ENCODE measurements at regions not wholly inside any gene's neighbourhood (a gene's known extent, or its start where the extent isn't known, plus 50 kb on each side); places are given as distances from the start of the nearest gene placed in this dataset.

- Histone ChIP-seq H4K20me1 (ENCODE audit: control insufficient read depth, insufficient read depth, low read depth, low read length) (no peaks in the 10 kb centered on the region), H3K27ac (ENCODE audit: low read depth, low read length) (no peak overlapping the region), H3K79me2 (ENCODE audit: control insufficient read depth, low read length) (no peaks in the 10 kb centered on the region), H3K9me3 (ENCODE audit: control insufficient read depth, insufficient read depth, low read length) (no peaks in the 10 kb centered on the region), H3F3A (ENCODE audit: control insufficient read depth, insufficient read depth) (no peaks in the 10 kb centered on the region), H3K4me2 (ENCODE audit: low read length) (no peak overlapping the region), H3K36me3 (ENCODE audit: control insufficient read depth, low read length) (no peaks in the 10 kb centered on the region), H3K27me3 (ENCODE audit: control insufficient read depth, low read length) (no peaks in the 10 kb centered on the region), H3K4me3 (ENCODE audit: low read length) (no peak overlapping the region), H3K9me2 (replicated peaks; ENCODE audit: control insufficient read depth, low read length) (no peaks in the 10 kb centered on the region), H3K4me1 (ENCODE audit: control insufficient read depth, low read length) (no peaks in the 10 kb centered on the region)
- TF ChIP-seq EZH2phosphoT487 (IDR thresholded peaks at IDR 0.05; ENCODE audit: borderline replicate concordance, low read length) (no peak), CTCF (IDR thresholded peaks at IDR 0.05; ENCODE audit: low read depth, low read length, poor library complexity, severe bottlenecking) (no peak)
Measured at GRCh38 chr16:59991171-59991570, 1257.1 kb upstream of the GOT2 start.

GRCh38 chr16:59988591-59988990 is 1254.5 kb upstream of the GOT2 start:
- no peak overlapping the region for H3K4me3 ChIP-seq (ENCODE audit: low read length)
- no peak overlapping the region for H3K4me2 ChIP-seq (ENCODE audit: low read length)
- no peaks in the 10 kb centered on the region for H3K27me3 ChIP-seq (ENCODE audit: control insufficient read depth, low read length)
- no peaks in the 10 kb centered on the region for H3F3A ChIP-seq (ENCODE audit: control insufficient read depth, insufficient read depth)
- no peak overlapping the region for H3K27ac ChIP-seq (ENCODE audit: low read depth, low read length)
- TF ChIP-seq EZH2phosphoT487 (IDR thresholded peaks at IDR 0.05; ENCODE audit: borderline replicate concordance, low read length) (no peak), CTCF (IDR thresholded peaks at IDR 0.05; ENCODE audit: low read depth, low read length, poor library complexity, severe bottlenecking) (no peak)
- H3K4me1 ChIP-seq (ENCODE audit: control insufficient read depth, low read length) = no peaks in the 10 kb centered on the region
- no peaks in the 10 kb centered on the region for H3K79me2 ChIP-seq (ENCODE audit: control insufficient read depth, low read length)
- no peaks in the 10 kb centered on the region for H3K9me3 ChIP-seq (ENCODE audit: control insufficient read depth, insufficient read depth, low read length)
- no peaks in the 10 kb centered on the region for H3K9me2 ChIP-seq (replicated peaks; ENCODE audit: control insufficient read depth, low read length)
- H3K36me3 ChIP-seq (ENCODE audit: control insufficient read depth, low read length) = no peaks in the 10 kb centered on the region
- H4K20me1 ChIP-seq (ENCODE audit: control insufficient read depth, insufficient read depth, low read depth, low read length) = no peaks in the 10 kb centered on the region

- H3K9me3 ChIP-seq (ENCODE audit: control insufficient read depth, insufficient read depth, low read length) = no peaks in the 10 kb centered on the region
- H3K27ac ChIP-seq (ENCODE audit: low read depth, low read length) = no peak overlapping the region
- H3K4me2 ChIP-seq (ENCODE audit: low read length) = no peak overlapping the region
- H3F3A ChIP-seq (ENCODE audit: control insufficient read depth, insufficient read depth) = no peaks in the 10 kb centered on the region
- no peaks in the 10 kb centered on the region for H4K20me1 ChIP-seq (ENCODE audit: control insufficient read depth, insufficient read depth, low read depth, low read length)
- TF ChIP-seq EZH2phosphoT487 (IDR thresholded peaks at IDR 0.05; ENCODE audit: borderline replicate concordance, low read length) = no peak
- no peak for TF ChIP-seq CTCF (IDR thresholded peaks at IDR 0.05; ENCODE audit: low read depth, low read length, poor library complexity, severe bottlenecking)
- no peak overlapping the region for H3K4me3 ChIP-seq (ENCODE audit: low read length)
- no peaks in the 10 kb centered on the region for H3K4me1 ChIP-seq (ENCODE audit: control insufficient read depth, low read length)
- H3K36me3 ChIP-seq (ENCODE audit: control insufficient read depth, low read length) = no peaks in the 10 kb centered on the region
- no peaks in the 10 kb centered on the region for H3K79me2 ChIP-seq (ENCODE audit: control insufficient read depth, low read length)
- no peaks in the 10 kb centered on the region for H3K9me2 ChIP-seq (replicated peaks; ENCODE audit: control insufficient read depth, low read length)
- no peaks in the 10 kb centered on the region for H3K27me3 ChIP-seq (ENCODE audit: control insufficient read depth, low read length)
Measured at GRCh38 chr16:59975953-59976352, 1241.8 kb upstream of the GOT2 start.

- Histone ChIP-seq H3K36me3 (ENCODE audit: control insufficient read depth, low read length) (no peaks in the 10 kb centered on the region), H3F3A (ENCODE audit: control insufficient read depth, insufficient read depth) (no peaks in the 10 kb centered on the region), H3K9me2 (replicated peaks; ENCODE audit: control insufficient read depth, low read length) (no peaks in the 10 kb centered on the region), H3K27me3 (ENCODE audit: control insufficient read depth, low read length) (no peaks in the 10 kb centered on the region), H3K9me3 (ENCODE audit: control insufficient read depth, insufficient read depth, low read length) (no peaks in the 10 kb centered on the region), H3K4me2 (ENCODE audit: low read length) (no peak overlapping the region), H3K4me3 (ENCODE audit: low read length) (no peak overlapping the region), H4K20me1 (ENCODE audit: control insufficient read depth, insufficient read depth, low read depth, low read length) (no peaks in the 10 kb centered on the region), H3K4me1 (ENCODE audit: control insufficient read depth, low read length) (no peaks in the 10 kb centered on the region), H3K79me2 (ENCODE audit: control insufficient read depth, low read length) (no peaks in the 10 kb centered on the region), H3K27ac (ENCODE audit: low read depth, low read length) (no peak overlapping the region)
- no peak for TF ChIP-seq EZH2phosphoT487 (IDR thresholded peaks at IDR 0.05; ENCODE audit: borderline replicate concordance, low read length)
- no peak for TF ChIP-seq CTCF (IDR thresholded peaks at IDR 0.05; ENCODE audit: low read depth, low read length, poor library complexity, severe bottlenecking)
Measured at GRCh38 chr16:59973966-59974365, 1239.8 kb upstream of the GOT2 start.

Measured in DOHH2 (cell line).